ENCODE measurements at regions not wholly inside any gene's neighbourhood (a gene's known extent, or its start where the extent isn't known, plus 50 kb on each side); places are given as distances from the start of the nearest gene placed in this dataset.

DNA sequence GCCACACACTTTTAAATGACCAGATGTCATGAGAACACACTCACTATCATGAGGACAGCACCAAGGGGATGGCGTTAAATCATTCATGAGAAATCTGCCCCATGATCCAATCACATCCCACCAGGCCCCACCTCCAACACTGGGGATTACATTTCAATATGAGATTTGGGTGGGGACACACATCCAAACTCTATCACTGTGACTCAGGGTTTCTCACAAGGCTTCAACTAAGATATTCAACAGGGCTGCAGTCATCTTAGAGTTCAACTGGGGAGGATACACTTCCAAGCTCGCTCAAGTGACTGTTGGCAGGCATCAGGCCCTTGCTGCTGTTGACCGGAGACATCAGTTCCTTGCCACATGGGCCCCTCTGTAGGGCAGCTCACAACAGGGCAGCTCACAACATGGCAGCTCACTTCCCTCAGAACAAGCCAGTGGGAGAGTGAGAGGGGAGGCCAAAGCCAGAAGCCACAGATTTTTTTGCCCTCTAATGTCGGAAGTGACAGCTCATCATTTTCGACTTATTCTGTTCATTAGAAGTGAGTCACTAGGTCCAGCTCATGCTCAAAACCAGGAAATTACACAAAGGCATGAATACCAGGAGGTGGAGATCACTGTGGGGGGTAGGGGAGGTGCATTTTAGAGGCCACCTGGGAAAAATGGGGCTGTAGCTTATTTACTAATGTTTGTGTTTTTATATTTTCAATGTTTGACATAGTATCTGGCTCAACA is 50.8 kb upstream of the PTHLH start:
- POLR2A ChIA-PET: no interaction called here
- BruUV-seq (replicated peaks): no TSS peak
- H3K4me3 Mint-ChIP-seq (ENCODE audit: unreplicated experiment): no peak overlapping the region

DNA sequence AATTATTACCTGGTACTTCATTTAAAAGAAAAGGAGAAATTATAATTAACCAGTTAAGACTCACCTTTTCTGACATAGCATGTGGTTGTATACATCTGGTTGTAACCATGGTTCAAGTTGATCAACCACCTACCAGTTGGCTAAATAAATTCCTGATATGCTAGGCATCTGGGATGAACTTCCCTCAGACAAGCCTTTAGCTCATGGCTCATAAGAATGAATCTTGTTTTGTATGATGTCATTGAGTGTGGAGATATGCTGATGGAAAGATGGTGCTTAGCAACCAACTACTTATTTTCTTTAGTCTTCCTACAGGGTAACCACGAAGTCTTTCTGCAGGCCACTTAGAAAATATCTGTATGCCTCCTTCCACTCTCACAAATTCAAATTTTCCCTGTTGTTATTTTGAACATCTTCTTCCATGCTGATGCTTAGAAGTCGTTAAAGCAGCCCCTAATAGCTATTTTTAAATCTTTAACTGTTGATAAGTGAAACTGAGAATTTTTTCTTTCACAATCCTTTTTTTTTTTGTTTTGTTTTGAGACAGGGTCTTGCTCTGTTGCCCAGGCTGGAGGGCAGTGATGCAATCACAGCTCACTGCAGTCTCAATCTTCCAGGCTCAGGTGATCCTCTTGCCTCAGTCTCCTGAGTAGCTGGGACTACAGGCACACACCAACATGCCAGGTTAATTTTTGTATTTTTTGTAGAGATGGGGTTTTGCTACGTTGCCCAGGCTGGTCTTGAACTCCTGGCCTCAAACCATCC is 51.9 kb upstream of the PTHLH start:
- no peak overlapping the region for H3K4me3 Mint-ChIP-seq (ENCODE audit: unreplicated experiment)
- peaks cover 7% of the 10 kb centered on the region for H3K4me1 Mint-ChIP-seq (ENCODE audit: low read depth, unreplicated experiment)
- ChIA-PET CTCF (interaction anchor here (1.0 kb wide), 1 partner anchor 54 kb away, joined by 4 read pairs; no protein-coding TSS in a partner anchor), POLR2A (no interaction called here)
- no peaks in the 10 kb centered on the region for H3K4me1 ChIP-seq
- BruUV-seq (replicated peaks): no TSS peak
- H3K36me3 ChIP-seq (ENCODE audit: control insufficient read depth, insufficient read depth, low read length): no peaks in the 10 kb centered on the region
- no peak overlapping the region for H3K27ac Mint-ChIP-seq (ENCODE audit: unreplicated experiment)
- TF ChIP-seq, protein P1, sequence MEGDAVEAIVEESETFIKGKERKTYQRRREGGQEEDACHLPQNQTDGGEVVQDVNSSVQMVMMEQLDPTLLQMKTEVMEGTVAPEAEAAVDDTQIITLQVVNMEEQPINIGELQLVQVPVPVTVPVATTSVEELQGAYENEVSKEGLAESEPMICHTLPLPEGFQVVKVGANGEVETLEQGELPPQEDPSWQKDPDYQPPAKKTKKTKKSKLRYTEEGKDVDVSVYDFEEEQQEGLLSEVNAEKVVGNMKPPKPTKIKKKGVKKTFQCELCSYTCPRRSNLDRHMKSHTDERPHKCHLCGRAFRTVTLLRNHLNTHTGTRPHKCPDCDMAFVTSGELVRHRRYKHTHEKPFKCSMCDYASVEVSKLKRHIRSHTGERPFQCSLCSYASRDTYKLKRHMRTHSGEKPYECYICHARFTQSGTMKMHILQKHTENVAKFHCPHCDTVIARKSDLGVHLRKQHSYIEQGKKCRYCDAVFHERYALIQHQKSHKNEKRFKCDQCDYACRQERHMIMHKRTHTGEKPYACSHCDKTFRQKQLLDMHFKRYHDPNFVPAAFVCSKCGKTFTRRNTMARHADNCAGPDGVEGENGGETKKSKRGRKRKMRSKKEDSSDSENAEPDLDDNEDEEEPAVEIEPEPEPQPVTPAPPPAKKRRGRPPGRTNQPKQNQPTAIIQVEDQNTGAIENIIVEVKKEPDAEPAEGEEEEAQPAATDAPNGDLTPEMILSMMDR (IDR thresholded peaks at IDR 0.05; ENCODE audit: insufficient read depth in 1 of 2, low read depth in 1 of 2, low read length in 1 of 2, severe bottlenecking in 1 of 2, unreplicated experiment in 1 of 2): no peak
- intact Hi-C loops (cut with micrococcal nuclease; ENCODE audit: unreplicated experiment): no loop called here
- no peaks in the 10 kb centered on the region for H3K9me3 Mint-ChIP-seq (ENCODE audit: unreplicated experiment)
- H3K4me3 ChIP-seq (ENCODE audit: low read depth, low read length): no peak overlapping the region
- no peaks in the 10 kb centered on the region for H3K9me3 ChIP-seq
- no peaks in the 10 kb centered on the region for H3K36me3 Mint-ChIP-seq (ENCODE audit: insufficient read depth, unreplicated experiment)
- no peaks in the 10 kb centered on the region for H3K27me3 ChIP-seq (replicated peaks; ENCODE audit: control insufficient read depth, insufficient read depth, low read length)
- DNase-seq: no peak
- H3K27me3 Mint-ChIP-seq (ENCODE audit: insufficient read depth, unreplicated experiment): peaks cover 7% of the 10 kb centered on the region

More for the DNA sequence above, 50.8 kb upstream of the PTHLH start:
- no peaks in the 10 kb centered on the region for H3K36me3 Mint-ChIP-seq (ENCODE audit: insufficient read depth, unreplicated experiment)
- CTCF ChIA-PET: no interaction called here
- no peak overlapping the region for H3K27ac Mint-ChIP-seq (ENCODE audit: unreplicated experiment)
- intact Hi-C loops (cut with micrococcal nuclease; ENCODE audit: unreplicated experiment): no loop called here
- TF ChIP-seq, protein P1 (IDR thresholded peaks at IDR 0.05; ENCODE audit: insufficient read depth in 1 of 2, low read depth in 1 of 2, low read length in 1 of 2, severe bottlenecking in 1 of 2, unreplicated experiment in 1 of 2): no peak
- peaks cover 7% of the 10 kb centered on the region for H3K27me3 Mint-ChIP-seq (ENCODE audit: insufficient read depth, unreplicated experiment)
- DNase-seq: no peak
- no peaks in the 10 kb centered on the region for H3K36me3 ChIP-seq (ENCODE audit: control insufficient read depth, insufficient read depth, low read length)
- H3K9me3 Mint-ChIP-seq (ENCODE audit: unreplicated experiment): no peaks in the 10 kb centered on the region
- H3K4me1 ChIP-seq: no peaks in the 10 kb centered on the region
- no peaks in the 10 kb centered on the region for H3K27me3 ChIP-seq (replicated peaks; ENCODE audit: control insufficient read depth, insufficient read depth, low read length)
- H3K9me3 ChIP-seq: no peaks in the 10 kb centered on the region
- H3K4me3 ChIP-seq (ENCODE audit: low read depth, low read length): no peak overlapping the region
- H3K4me1 Mint-ChIP-seq (ENCODE audit: low read depth, unreplicated experiment): peaks cover 7% of the 10 kb centered on the region

DNA sequence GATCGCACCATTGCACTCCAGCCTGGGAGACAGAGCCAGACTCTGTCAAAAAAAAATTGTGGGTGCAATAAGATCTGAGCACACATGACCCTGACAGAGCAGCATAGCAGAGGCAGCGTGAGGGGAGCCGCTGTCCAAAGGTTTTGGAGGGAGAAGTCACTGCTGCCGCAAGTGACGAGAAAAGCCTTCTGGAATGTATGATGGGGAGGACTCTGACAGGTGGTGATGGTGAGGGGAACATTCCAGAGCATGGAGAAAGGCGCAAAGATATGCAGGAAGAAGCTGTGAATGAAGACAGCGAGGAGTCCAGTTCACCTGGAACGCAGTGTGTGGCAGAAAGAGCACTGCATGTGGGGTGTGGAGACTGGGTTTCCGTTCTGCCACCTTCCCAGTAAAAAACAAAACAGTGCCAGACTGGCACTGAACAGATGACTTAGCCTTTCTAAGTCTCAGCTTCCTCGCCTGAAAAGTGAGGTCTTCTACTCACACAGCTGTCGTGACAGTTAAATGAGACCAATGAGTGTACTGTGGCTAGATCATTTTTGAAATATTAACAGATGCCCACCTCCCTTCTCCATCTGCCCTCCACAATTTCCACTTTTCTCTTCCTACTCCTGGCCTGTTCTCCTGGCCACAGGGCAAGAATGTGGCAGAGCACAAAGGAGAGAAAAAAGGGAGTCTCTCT is 53.4 kb upstream of the PTHLH start:
- H3K27me3 ChIP-seq (replicated peaks; ENCODE audit: control insufficient read depth, insufficient read depth, low read length): no peaks in the 10 kb centered on the region
- TF ChIP-seq, protein P1 (IDR thresholded peaks at IDR 0.05; ENCODE audit: insufficient read depth in 1 of 2, low read depth in 1 of 2, low read length in 1 of 2, severe bottlenecking in 1 of 2, unreplicated experiment in 1 of 2): no peak
- no peak overlapping the region for H3K27ac Mint-ChIP-seq (ENCODE audit: unreplicated experiment)
- no peaks in the 10 kb centered on the region for H3K36me3 Mint-ChIP-seq (ENCODE audit: insufficient read depth, unreplicated experiment)
- intact Hi-C loops (cut with micrococcal nuclease; ENCODE audit: unreplicated experiment): no loop called here
- H3K27me3 Mint-ChIP-seq (ENCODE audit: insufficient read depth, unreplicated experiment): peaks cover 10% of the 10 kb centered on the region
- no peaks in the 10 kb centered on the region for H3K4me1 ChIP-seq
- DNase-seq: no peak
- no peaks in the 10 kb centered on the region for H3K9me3 Mint-ChIP-seq (ENCODE audit: unreplicated experiment)
- no TSS peak for BruUV-seq (replicated peaks)
- POLR2A ChIA-PET: no interaction called here
- H3K4me3 Mint-ChIP-seq (ENCODE audit: unreplicated experiment): no peak overlapping the region
- CTCF ChIA-PET: no interaction called here
- H3K36me3 ChIP-seq (ENCODE audit: control insufficient read depth, insufficient read depth, low read length): no peaks in the 10 kb centered on the region
- peaks cover 7% of the 10 kb centered on the region for H3K4me1 Mint-ChIP-seq (ENCODE audit: low read depth, unreplicated experiment)
- H3K9me3 ChIP-seq: no peaks in the 10 kb centered on the region
- H3K4me3 ChIP-seq (ENCODE audit: low read depth, low read length): no peak overlapping the region

Data from Caco-2 (cell line).